A673 (cell line): ENCODE measurements at regions not wholly inside any gene's neighbourhood (a gene's known extent, or its start where the extent isn't known, plus 50 kb on each side); places are given as distances from the start of the nearest gene placed in this dataset.

Experiments used
- BruUV-seq: library from RNA; stranded (reverse); fragments of 400-500 nt; replicated peaks from 2 replicates; lab custom pipeline; 2021; lab: Mats Ljungman, UMichigan
- CTCF ChIA-PET: fragments of 300-600 bp; sonication (Branson Sonifier 250); formaldehyde crosslinking; loops from one replicate; lab custom pipeline; 2022; ENCODE audit warnings: antibody characterized with exemption; lab: Charles Lee
- POLR2A ChIA-PET: fragments of 300-600 bp; sonication (Branson Sonifier 250); formaldehyde crosslinking; loops from one replicate; lab custom pipeline; 2022; ENCODE audit warnings: antibody characterized with exemption; ENCODE audit not compliant: low non-redundant PET; lab: Charles Lee
- DNase-seq: peaks from one replicate; pipeline ENCODE4 v3.0.0-alpha.2; 2015; ENCODE audit warnings: low spot score
- H3K27ac ChIP-seq: fragments of 200-600 bp; sonication (generic); 2 replicates; pipeline ENCODE4 v1.5.1; 2016; ENCODE audit warnings: mixed run types, low read depth, mild to moderate bottlenecking, mixed read lengths, antibody characterized with exemption, low read length; ENCODE audit not compliant: poor library complexity, severe bottlenecking
- H3K27me3 ChIP-seq: fragments of 200-600 bp; sonication (generic); replicated peaks from 2 replicates; pipeline ENCODE4 v1.6.1; 2017; ENCODE audit warnings: mixed run types, low read depth, mild to moderate bottlenecking, mixed read lengths, antibody characterized with exemption, low read length; ENCODE audit not compliant: insufficient read depth, poor library complexity
- H3K36me3 ChIP-seq: fragments of 200-600 bp; sonication (generic); 2 replicates; pipeline ENCODE4 v1.6.1; 2016; ENCODE audit warnings: mixed run types, mild to moderate bottlenecking, mixed read lengths, antibody characterized with exemption, low read length; ENCODE audit not compliant: insufficient read depth, poor library complexity, severe bottlenecking
- H3K4me1 ChIP-seq: fragments of 200-600 bp; sonication (generic); 2 replicates; pipeline ENCODE4 v1.6.1; 2017; ENCODE audit warnings: mixed run types, mild to moderate bottlenecking, mixed read lengths, antibody characterized with exemption, low read length; ENCODE audit not compliant: insufficient read depth, poor library complexity, severe bottlenecking
- H3K4me3 ChIP-seq: fragments of 200-600 bp; sonication (generic); 2 replicates; pipeline ENCODE4 v1.5.1; 2016; ENCODE audit warnings: low read depth, mixed run types, mild to moderate bottlenecking, mixed read lengths, low read length; ENCODE audit not compliant: poor library complexity, severe bottlenecking
- H3K9me3 ChIP-seq: fragments of 200-600 bp; sonication (generic); 2 replicates; pipeline ENCODE4 v1.6.1; 2016; ENCODE audit warnings: mixed run types, low read depth, mild to moderate bottlenecking, mixed read lengths, antibody characterized with exemption, low read length; ENCODE audit not compliant: poor library complexity, severe bottlenecking
- CTCF ChIP-seq: fragments of 300-800, 200-600 bp; sonication (generic); conservative IDR thresholded peaks from 2 replicates; pipeline ENCODE4 v1.5.1; 2017; ENCODE audit warnings: low read depth, mild to moderate bottlenecking, antibody characterized with exemption, low read length, moderate library complexity, mixed read lengths
- EZH2 ChIP-seq: fragments of 200-600 bp; sonication (generic); IDR thresholded peaks from 2 replicates; pipeline ENCODE4 v1.6.1; 2017; ENCODE audit warnings: borderline replicate concordance, low read depth, mild to moderate bottlenecking, mixed read lengths, antibody characterized with exemption, low read length; ENCODE audit not compliant: poor library complexity, severe bottlenecking
- intact Hi-C: fragments of 100-400 bp; cut with micrococcal nuclease; formaldehyde crosslinking; loops from one replicate; pipeline ENCODE4 v1.10.0; 2022; ENCODE audit not compliant: unreplicated experiment

- H3K27ac ChIP-seq = no peak overlapping the region
- DNase-seq = no peak
- H3K36me3 ChIP-seq = no peaks in the 10 kb centered on the region
- intact Hi-C loops = no loop called here
- no peaks in the 10 kb centered on the region for H3K9me3 ChIP-seq
- TF ChIP-seq EZH2 = no peak
- no peak for TF ChIP-seq CTCF
- CTCF ChIA-PET = no interaction called here
- H3K27me3 ChIP-seq = peaks cover 18% of the 10 kb centered on the region
- H3K4me1 ChIP-seq = no peaks in the 10 kb centered on the region
- H3K4me3 ChIP-seq = no peak overlapping the region
- no TSS peak for BruUV-seq
- POLR2A ChIA-PET = no interaction called here
Observed at GRCh38 chr12:125579916-125580315, 514.7 kb downstream of the AACS start.

DNA sequence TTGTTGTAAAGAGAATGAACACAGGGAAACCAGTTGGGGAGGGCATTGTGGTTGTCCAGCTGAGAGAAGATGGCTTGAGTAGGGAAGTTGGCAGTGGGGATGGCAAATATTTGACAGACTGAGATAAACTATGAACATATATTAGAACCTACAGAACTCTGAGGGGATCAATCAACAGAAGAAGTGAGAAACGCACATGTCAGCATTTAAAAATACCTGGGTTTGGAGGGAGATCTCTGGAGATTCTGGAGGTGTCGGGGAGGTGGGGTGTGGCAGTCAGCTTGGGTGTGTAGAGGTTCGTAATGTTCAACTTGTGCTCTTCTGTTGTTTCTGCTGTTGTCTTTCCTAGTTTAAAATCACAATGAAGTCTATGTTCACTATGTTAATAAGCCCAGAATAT, 517.8 kb downstream of the AACS start:
- POLR2A ChIA-PET = no interaction called here
- peaks cover 13% of the 10 kb centered on the region for H3K27me3 ChIP-seq
- TF ChIP-seq CTCF (no peak), EZH2 (no peak)
- no peaks in the 10 kb centered on the region for H3K4me1 ChIP-seq
- BruUV-seq = no TSS peak
- DNase-seq = no peak
- no peak overlapping the region for H3K4me3 ChIP-seq
- CTCF ChIA-PET = no interaction called here
- intact Hi-C loops = no loop called here
- H3K36me3 ChIP-seq = no peaks in the 10 kb centered on the region
- no peaks in the 10 kb centered on the region for H3K9me3 ChIP-seq
- no peak overlapping the region for H3K27ac ChIP-seq

GRCh38 chr12:125586441-125586840, 521.2 kb downstream of the AACS start:
- H3K36me3 ChIP-seq = no peaks in the 10 kb centered on the region
- no peak overlapping the region for H3K4me3 ChIP-seq
- no peak overlapping the region for H3K27ac ChIP-seq
- no TSS peak for BruUV-seq
- no peaks in the 10 kb centered on the region for H3K4me1 ChIP-seq
- CTCF ChIA-PET = no interaction called here
- H3K9me3 ChIP-seq = no peaks in the 10 kb centered on the region
- no peak for TF ChIP-seq CTCF
- TF ChIP-seq EZH2 = no peak
- intact Hi-C loops = no loop called here
- POLR2A ChIA-PET = no interaction called here
- H3K27me3 ChIP-seq = peaks cover 13% of the 10 kb centered on the region
- DNase-seq = no peak
